WTC11 (cell line): ENCODE measurements at regions not wholly inside any gene's neighbourhood (a gene's known extent, or its start where the extent isn't known, plus 50 kb on each side); places are given as distances from the start of the nearest gene placed in this dataset.

Experiments
- ATAC-seq: fragments of 200-7000 bp; cut with Tn5 transposase; 2 replicates; pipeline ENCODE4 v1.10.0; 2021; ENCODE audit warnings: mild to moderate bottlenecking, moderate library complexity
- CTCF ChIA-PET: fragments of 300-600 bp; sonication (Branson Sonifier 250); formaldehyde crosslinking; loops from one replicate; lab custom pipeline; 2021; ENCODE audit warnings: antibody characterized with exemption; lab: Charles Lee
- POLR2A ChIA-PET: fragments of 350-600 bp; sonication (Branson Sonifier 250); formaldehyde crosslinking; loops from one replicate; lab custom pipeline; 2021; ENCODE audit warnings: antibody characterized with exemption; lab: Charles Lee
- DNase-seq: peaks from one replicate; pipeline ENCODE4 v3.0.0; 2021; ENCODE audit warnings: low spot score
- H3K27ac Mint-ChIP-seq: 2 replicates; pipeline ENCODE4 v1.8.0; 2021; ENCODE audit warnings: mixed read lengths
- H3K27me3 Mint-ChIP-seq: 2 replicates; pipeline ENCODE4 v1.8.0; 2021; ENCODE audit warnings: low read depth, mild to moderate bottlenecking, moderate library complexity, mixed read lengths
- H3K36me3 Mint-ChIP-seq: 2 replicates; pipeline ENCODE4 v1.8.0; 2021; ENCODE audit warnings: mixed read lengths
- H3K4me1 Mint-ChIP-seq: 2 replicates; pipeline ENCODE4 v1.8.0; 2022; ENCODE audit warnings: mixed read lengths
- H3K4me3 Mint-ChIP-seq: 2 replicates; pipeline ENCODE4 v1.8.0; 2021; ENCODE audit warnings: mild to moderate bottlenecking, moderate library complexity, mixed read lengths
- H3K9me3 Mint-ChIP-seq: 2 replicates; pipeline ENCODE4 v1.8.0; 2021; ENCODE audit warnings: mixed read lengths
- AR ChIP-seq: fragments of 250-450 bp; sonication (Bioruptor Pico); IDR thresholded peaks from 2 replicates; pipeline ENCODE4 v1.9.0; 2021; ENCODE audit warnings: mild to moderate bottlenecking
- ARID4B ChIP-seq: sonication (generic); formaldehyde crosslinking; IDR thresholded peaks from 2 replicates; pipeline ENCODE4 v1.8.0; 2023; ENCODE audit warnings: missing genetic modification reagents, mild to moderate bottlenecking, borderline replicate concordance
- ATF2 ChIP-seq: sonication (generic); formaldehyde crosslinking; IDR thresholded peaks from 2 replicates; pipeline ENCODE4 v1.8.1; 2022; ENCODE audit warnings: low read depth, missing genetic modification reagents, borderline replicate concordance
- E2F1 ChIP-seq: sonication (generic); formaldehyde crosslinking; IDR thresholded peaks from 2 replicates; pipeline ENCODE4 v1.8.0; 2022; ENCODE audit warnings: mild to moderate bottlenecking, missing genetic modification reagents
- FOXP1 ChIP-seq: sonication (generic); formaldehyde crosslinking; IDR thresholded peaks from 2 replicates; pipeline ENCODE4 v1.8.0; 2022; ENCODE audit warnings: missing genetic modification reagents, mild to moderate bottlenecking, moderate library complexity, borderline replicate concordance
- GABPB1 ChIP-seq: sonication (generic); formaldehyde crosslinking; IDR thresholded peaks from 2 replicates; pipeline ENCODE4 v1.8.1; 2023; ENCODE audit warnings: mild to moderate bottlenecking, missing genetic modification reagents
- GTF2I ChIP-seq: fragments of 250-450 bp; sonication (Bioruptor Pico); conservative IDR thresholded peaks from 2 replicates; pipeline ENCODE4 v1.4.0; 2021; ENCODE audit warnings: mild to moderate bottlenecking
- HMGXB4 ChIP-seq: sonication (generic); formaldehyde crosslinking; IDR thresholded peaks from 2 replicates; pipeline ENCODE4 v1.8.1; 2023; ENCODE audit warnings: mild to moderate bottlenecking, moderate library complexity, missing genetic modification reagents
- IRF2 ChIP-seq: sonication (generic); formaldehyde crosslinking; IDR thresholded peaks from 2 replicates; pipeline ENCODE4 v1.8.0; 2022; ENCODE audit warnings: low read depth, missing genetic modification reagents, borderline replicate concordance
- JUN ChIP-seq: sonication (generic); formaldehyde crosslinking; IDR thresholded peaks from 2 replicates; pipeline ENCODE4 v1.8.0; 2023; ENCODE audit warnings: mild to moderate bottlenecking, missing genetic modification reagents
- KAT7 ChIP-seq: sonication (generic); formaldehyde crosslinking; IDR thresholded peaks from 2 replicates; pipeline ENCODE4 v1.8.1; 2023; ENCODE audit warnings: missing genetic modification reagents, mild to moderate bottlenecking, borderline replicate concordance
- MLX ChIP-seq: sonication (generic); formaldehyde crosslinking; IDR thresholded peaks from 2 replicates; pipeline ENCODE4 v1.8.1; 2023; ENCODE audit warnings: mild to moderate bottlenecking, missing genetic modification reagents, moderate library complexity
- MXD4 ChIP-seq: fragments of 250-450 bp; sonication (Bioruptor Pico); IDR thresholded peaks from 2 replicates; pipeline ENCODE4 v1.8.0; 2021; ENCODE audit warnings: mild to moderate bottlenecking, moderate library complexity, borderline replicate concordance
- NR1H2 ChIP-seq: sonication (generic); formaldehyde crosslinking; IDR thresholded peaks from 2 replicates; pipeline ENCODE4 v1.9.0; 2021; ENCODE audit warnings: mild to moderate bottlenecking, moderate library complexity, missing genetic modification reagents
- RORB ChIP-seq: fragments of 250-450 bp; sonication (Bioruptor Pico); IDR thresholded peaks from 2 replicates; pipeline ENCODE4 v1.9.0; 2021; ENCODE audit warnings: mild to moderate bottlenecking
- SMAD4 ChIP-seq: sonication (generic); formaldehyde crosslinking; IDR thresholded peaks from 2 replicates; pipeline ENCODE4 v1.8.0; 2022; ENCODE audit warnings: mild to moderate bottlenecking, missing genetic modification reagents
- USF1 ChIP-seq: sonication (generic); formaldehyde crosslinking; IDR thresholded peaks from 2 replicates; pipeline ENCODE4 v1.8.0; 2022; ENCODE audit warnings: mild to moderate bottlenecking, missing genetic modification reagents
- ZNF138 ChIP-seq: sonication (generic); formaldehyde crosslinking; conservative IDR thresholded peaks from 2 replicates; pipeline ENCODE4 v1.8.1; 2022; ENCODE audit warnings: mild to moderate bottlenecking, moderate library complexity, missing genetic modification reagents
- ZNF263 ChIP-seq: sonication (generic); formaldehyde crosslinking; IDR thresholded peaks from 2 replicates; pipeline ENCODE4 v1.8.1; 2022; ENCODE audit warnings: low read depth, mild to moderate bottlenecking, moderate library complexity, missing genetic modification reagents
- ZNF317 ChIP-seq: sonication (generic); formaldehyde crosslinking; IDR thresholded peaks from 2 replicates; pipeline ENCODE4 v1.8.1; 2023; ENCODE audit warnings: low read depth, mild to moderate bottlenecking, moderate library complexity, missing genetic modification reagents, borderline replicate concordance
- ZNF671 ChIP-seq: fragments of 250-450 bp; sonication (Bioruptor Pico); IDR thresholded peaks from 2 replicates; pipeline ENCODE4 v1.8.0; 2021; ENCODE audit warnings: mild to moderate bottlenecking

GRCh38 chr4:153884325-153884724 is 95.4 kb upstream of the SFRP2 start:
- CTCF ChIA-PET = no interaction called here
- ATAC-seq (no peak), DNase-seq (no peak)
- H3K9me3 Mint-ChIP-seq = peaks cover 43% of the 10 kb centered on the region
- no peak overlapping the region for H3K4me3 Mint-ChIP-seq
- no peak for TF ChIP-seq JUN
- TF ChIP-seq FOXP1 (CRISPR knock-in tag) = no peak
- TF ChIP-seq AR (CRISPR knock-in tag) = no peak
- no peak for TF ChIP-seq MXD4 (CRISPR knock-in tag)
- TF ChIP-seq MLX (CRISPR knock-in tag) = no peak
- no peak for TF ChIP-seq GABPB1 (CRISPR knock-in tag)
- TF ChIP-seq GTF2I (CRISPR knock-in tag) = no peak
- no peak for TF ChIP-seq ZNF263 (CRISPR knock-in tag)
- TF ChIP-seq RORB (CRISPR knock-in tag) = no peak
- no peak for TF ChIP-seq ZNF138
- no peak for TF ChIP-seq ZNF317
- no peak for TF ChIP-seq ATF2 (CRISPR knock-in tag)
- TF ChIP-seq, all 79 proteins: peak for 0
- no peak overlapping the region for H3K27ac Mint-ChIP-seq
- peaks cover 34% of the 10 kb centered on the region for H3K36me3 Mint-ChIP-seq
- peaks cover 5% of the 10 kb centered on the region; the same call in 1 of the 2 replicates for H3K27me3 Mint-ChIP-seq
- H3K4me1 Mint-ChIP-seq = no peaks in the 10 kb centered on the region
- POLR2A ChIA-PET = no interaction called here

- ChIA-PET CTCF (no interaction called here), POLR2A (no interaction called here)
- no peak overlapping the region for H3K27ac Mint-ChIP-seq
- H3K36me3 Mint-ChIP-seq = peaks cover 36% of the 10 kb centered on the region
- no peak overlapping the region for H3K4me3 Mint-ChIP-seq
- DNase-seq (no peak), ATAC-seq (no peak)
- peaks cover 58% of the 10 kb centered on the region for H3K9me3 Mint-ChIP-seq
- peaks cover 5% of the 10 kb centered on the region; the same call in 1 of the 2 replicates for H3K27me3 Mint-ChIP-seq
- H3K4me1 Mint-ChIP-seq = peaks cover 6% of the 10 kb centered on the region
- no peak for TF ChIP-seq KAT7
- no peak for TF ChIP-seq USF1 (CRISPR knock-in tag)
- TF ChIP-seq SMAD4 (CRISPR knock-in tag) = no peak
- no peak for TF ChIP-seq IRF2
- no peak for TF ChIP-seq ZNF671 (CRISPR knock-in tag)
- no peak for TF ChIP-seq HMGXB4 (CRISPR knock-in tag)
- TF ChIP-seq NR1H2 (CRISPR knock-in tag) = no peak
- no peak for TF ChIP-seq ARID4B (CRISPR knock-in tag)
- no peak for TF ChIP-seq E2F1 (CRISPR knock-in tag)
Measured at GRCh38 chr4:153880983-153881382, 92.1 kb upstream of the SFRP2 start.
